Activated CD4-positive, CD25-positive, alpha-beta regulatory T cell treated with anti-CD3 and anti-CD28 coated beads, Interleukin-2, amount 50 U/mL, for 72 hours (primary cell): ENCODE measurements at regions not wholly inside any gene's neighbourhood (a gene's known extent, or its start where the extent isn't known, plus 50 kb on each side); places are given as distances from the start of the nearest gene placed in this dataset.
"Not testable (repeated sequence)": the region's sequence is repeated elsewhere in the genome, so short reads cannot be mapped to it uniquely, and the experiment has no call there.

Experiments
- DNase-seq: peaks from one replicate; pipeline ENCODE4 v3.0.0; 2021

GRCh38 chr12:32010631-32011336 lies 51.6 kb downstream of the RESF1 start:
- no peak for DNase-seq

- peak; percentile 2 for DNase-seq
Observed at GRCh38 chr12:32012249-32012785, 53.1 kb downstream of the RESF1 start.

- no peak for DNase-seq
Observed at GRCh38 chr12:32015036-32015435, 55.8 kb downstream of the RESF1 start.

- DNase-seq, result peak; percentile 12
Observed at GRCh38 chr12:32016680-32017482, 57.7 kb downstream of the RESF1 start.

GRCh38 chr12:32021346-32021773 lies 62.1 kb downstream of the RESF1 start:
- no peak for DNase-seq

GRCh38 chr12:32022387-32022786 lies 63.2 kb downstream of the RESF1 start:
- not testable (repeated sequence) for DNase-seq

GRCh38 chr12:32023861-32024260 lies 64.6 kb downstream of the RESF1 start:
- DNase-seq, result not testable (repeated sequence)

GRCh38 chr12:32024884-32025592 lies 65.8 kb downstream of the RESF1 start:
- DNase-seq, result no peak

- peak; percentile 39 for DNase-seq
Observed at GRCh38 chr12:32025906-32026305, 66.7 kb downstream of the RESF1 start.

- DNase-seq, result no peak
Observed at GRCh38 chr12:32027684-32028365, 68.6 kb downstream of the RESF1 start.

GRCh38 chr12:32030151-32030550 lies 70.9 kb downstream of the RESF1 start:
- no peak for DNase-seq

GRCh38 chr12:32030676-32031075 lies 71.5 kb downstream of the RESF1 start:
- no peak for DNase-seq

GRCh38 chr12:32031109-32031508 lies 71.9 kb downstream of the RESF1 start:
- no peak for DNase-seq

GRCh38 chr12:32032205-32032810 lies 73.1 kb downstream of the RESF1 start:
- no peak for DNase-seq

GRCh38 chr12:32033406-32033805 lies 73.2 kb upstream of the BICD1 start:
- DNase-seq, result no peak

- DNase-seq, result no peak
Observed at GRCh38 chr12:32034045-32034444, 72.6 kb upstream of the BICD1 start.

- DNase-seq, result no peak
Observed at GRCh38 chr12:32036477-32037263, 70.0 kb upstream of the BICD1 start.

- no peak for DNase-seq
Observed at GRCh38 chr12:32039347-32039746, 67.3 kb upstream of the BICD1 start.

- no peak for DNase-seq
Observed at GRCh38 chr12:32039917-32040575, 66.6 kb upstream of the BICD1 start.

- no peak for DNase-seq
Observed at GRCh38 chr12:32043928-32044549, 62.6 kb upstream of the BICD1 start.
